ENCODE measurements at regions not wholly inside any gene's neighbourhood (a gene's known extent, or its start where the extent isn't known, plus 50 kb on each side); places are given as distances from the start of the nearest gene placed in this dataset.
"Not testable (repeated sequence)": the region's sequence is repeated elsewhere in the genome, so short reads cannot be mapped to it uniquely, and the experiment has no call there.

DNA sequence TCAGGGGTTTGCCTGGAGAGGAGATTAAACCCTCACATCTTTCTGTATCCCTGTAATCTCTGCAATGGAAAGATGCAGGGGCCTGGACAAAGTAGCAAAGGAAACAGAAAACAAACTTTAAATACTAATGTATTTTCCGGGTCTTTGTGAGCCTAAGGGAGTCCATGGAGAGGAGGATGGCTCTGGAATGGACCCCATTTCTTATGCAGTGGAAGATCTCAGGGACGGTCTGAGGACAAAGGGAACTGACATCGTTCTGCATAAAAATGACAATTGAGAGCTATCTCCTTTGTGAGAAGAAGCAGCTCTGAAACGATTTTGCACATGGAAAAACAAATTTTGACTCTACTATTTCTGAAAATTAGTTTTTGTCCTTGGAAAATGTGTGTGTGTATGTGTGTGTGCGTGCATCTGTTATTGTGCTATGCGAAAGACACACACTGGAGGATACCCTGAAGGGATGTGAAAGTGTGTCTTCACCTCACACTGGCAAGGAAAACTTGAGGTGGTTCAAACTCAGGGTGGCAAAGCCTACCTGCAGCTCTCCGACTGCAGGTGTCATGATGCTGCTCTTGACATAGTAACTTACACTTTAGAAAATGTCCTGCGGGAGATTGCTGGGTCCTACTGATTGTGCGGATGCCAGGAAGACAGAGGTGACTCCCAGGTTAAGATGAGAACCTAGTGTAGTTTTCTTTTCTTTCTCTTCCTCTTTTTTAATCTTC lies 126.4 kb upstream of the JADE1 start:
- peaks cover 10% of the 10 kb centered on the region for H3K9me3 Mint-ChIP-seq
- H3K36me3 Mint-ChIP-seq: no peaks in the 10 kb centered on the region
- H3K4me3 Mint-ChIP-seq: no peak overlapping the region
- peaks cover 10% of the 10 kb centered on the region for H3K4me1 Mint-ChIP-seq
- no peak for DNase-seq (ENCODE audit: low spot score in 2 of 2, unreplicated experiment in 2 of 2)
- H3K27ac Mint-ChIP-seq: peak overlapping the region; percentile 17
- TF ChIP-seq, protein P1, sequence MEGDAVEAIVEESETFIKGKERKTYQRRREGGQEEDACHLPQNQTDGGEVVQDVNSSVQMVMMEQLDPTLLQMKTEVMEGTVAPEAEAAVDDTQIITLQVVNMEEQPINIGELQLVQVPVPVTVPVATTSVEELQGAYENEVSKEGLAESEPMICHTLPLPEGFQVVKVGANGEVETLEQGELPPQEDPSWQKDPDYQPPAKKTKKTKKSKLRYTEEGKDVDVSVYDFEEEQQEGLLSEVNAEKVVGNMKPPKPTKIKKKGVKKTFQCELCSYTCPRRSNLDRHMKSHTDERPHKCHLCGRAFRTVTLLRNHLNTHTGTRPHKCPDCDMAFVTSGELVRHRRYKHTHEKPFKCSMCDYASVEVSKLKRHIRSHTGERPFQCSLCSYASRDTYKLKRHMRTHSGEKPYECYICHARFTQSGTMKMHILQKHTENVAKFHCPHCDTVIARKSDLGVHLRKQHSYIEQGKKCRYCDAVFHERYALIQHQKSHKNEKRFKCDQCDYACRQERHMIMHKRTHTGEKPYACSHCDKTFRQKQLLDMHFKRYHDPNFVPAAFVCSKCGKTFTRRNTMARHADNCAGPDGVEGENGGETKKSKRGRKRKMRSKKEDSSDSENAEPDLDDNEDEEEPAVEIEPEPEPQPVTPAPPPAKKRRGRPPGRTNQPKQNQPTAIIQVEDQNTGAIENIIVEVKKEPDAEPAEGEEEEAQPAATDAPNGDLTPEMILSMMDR (IDR thresholded peaks at IDR 0.05; ENCODE audit: unreplicated experiment): no peak
- H3K27me3 Mint-ChIP-seq (ENCODE audit: low read depth): no peaks in the 10 kb centered on the region

GRCh38 chr4:128676095-128676494 lies 133.4 kb upstream of the JADE1 start:
- H3K36me3 Mint-ChIP-seq: no peaks in the 10 kb centered on the region
- peaks cover 3% of the 10 kb centered on the region for H3K4me1 Mint-ChIP-seq
- H3K27me3 Mint-ChIP-seq (ENCODE audit: low read depth): no peaks in the 10 kb centered on the region
- no peak overlapping the region for H3K4me3 Mint-ChIP-seq
- no peak overlapping the region for H3K27ac Mint-ChIP-seq
- no peaks in the 10 kb centered on the region for H3K9me3 Mint-ChIP-seq
- TF ChIP-seq, protein P1 (IDR thresholded peaks at IDR 0.05; ENCODE audit: unreplicated experiment): no peak
- no peak for DNase-seq (ENCODE audit: low spot score in 2 of 2, unreplicated experiment in 2 of 2)

GRCh38 chr4:128675083-128675482 lies 134.4 kb upstream of the JADE1 start:
- TF ChIP-seq, protein P1 (IDR thresholded peaks at IDR 0.05; ENCODE audit: unreplicated experiment): no peak
- no peak overlapping the region for H3K27ac Mint-ChIP-seq
- H3K4me3 Mint-ChIP-seq: no peak overlapping the region
- no peaks in the 10 kb centered on the region for H3K36me3 Mint-ChIP-seq
- no peak for DNase-seq (ENCODE audit: low spot score in 2 of 2, unreplicated experiment in 2 of 2)
- H3K27me3 Mint-ChIP-seq (ENCODE audit: low read depth): no peaks in the 10 kb centered on the region
- peaks cover 3% of the 10 kb centered on the region for H3K4me1 Mint-ChIP-seq
- H3K9me3 Mint-ChIP-seq: no peaks in the 10 kb centered on the region

DNA sequence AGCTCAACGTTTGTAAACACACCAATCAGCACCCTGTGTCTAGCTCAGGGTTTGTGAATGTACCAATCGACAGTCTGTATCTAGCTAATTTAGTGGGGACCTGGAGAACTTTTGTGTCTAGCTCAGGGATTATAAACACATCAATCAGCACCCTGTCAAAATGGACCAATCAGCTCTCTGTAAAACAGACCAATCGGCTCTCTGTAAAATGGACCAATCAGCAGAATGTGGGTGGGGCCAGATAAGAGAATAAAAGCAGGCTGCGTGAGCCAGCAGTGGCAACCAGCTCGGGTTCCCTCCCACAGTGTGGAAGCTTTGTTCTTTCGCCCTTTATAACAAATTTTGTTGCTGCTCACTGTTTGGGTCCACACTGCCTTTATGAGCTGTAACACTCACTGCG lies 136.3 kb upstream of the JADE1 start:
- H3K27me3 Mint-ChIP-seq (ENCODE audit: low read depth); H3K36me3 Mint-ChIP-seq; H3K27ac Mint-ChIP-seq; H3K4me1 Mint-ChIP-seq; H3K9me3 Mint-ChIP-seq; H3K4me3 Mint-ChIP-seq; DNase-seq (ENCODE audit: low spot score in 2 of 2, unreplicated experiment in 2 of 2): not testable (repeated sequence)

DNA sequence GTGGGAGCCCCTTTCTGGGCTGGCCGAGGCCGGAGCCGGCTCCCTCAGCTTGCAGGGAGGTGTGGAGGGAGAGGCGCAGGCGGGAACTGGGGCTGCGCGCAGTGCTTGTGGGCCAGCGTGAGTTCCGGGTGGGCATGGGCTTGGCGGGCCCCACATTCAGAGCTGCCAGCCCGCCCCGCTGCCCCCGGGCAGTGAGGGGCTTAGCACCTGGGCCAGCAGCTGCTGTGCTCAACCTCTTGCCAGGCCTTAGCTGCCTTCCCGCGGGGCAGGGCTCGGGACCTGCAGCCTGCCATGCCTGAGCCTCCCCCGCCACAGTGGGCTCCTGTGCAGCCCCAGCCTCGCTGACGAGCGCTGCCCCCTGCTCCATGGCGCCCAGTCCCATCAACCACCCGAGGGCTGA lies 136.9 kb upstream of the JADE1 start:
- not testable (repeated sequence) for H3K4me1 Mint-ChIP-seq; H3K4me3 Mint-ChIP-seq; H3K36me3 Mint-ChIP-seq; H3K27ac Mint-ChIP-seq; H3K27me3 Mint-ChIP-seq (ENCODE audit: low read depth); DNase-seq (ENCODE audit: low spot score in 2 of 2, unreplicated experiment in 2 of 2); H3K9me3 Mint-ChIP-seq

GRCh38 chr4:128670513-128670912 lies 139.0 kb upstream of the JADE1 start:
- Mint-ChIP-seq H3K9me3 (peaks cover 9% of the 10 kb centered on the region), H3K36me3 (no peaks in the 10 kb centered on the region), H3K27me3 (ENCODE audit: low read depth) (no peaks in the 10 kb centered on the region), H3K27ac (no peak overlapping the region), H3K4me3 (no peak overlapping the region), H3K4me1 (no peaks in the 10 kb centered on the region)
- TF ChIP-seq, protein P1 (IDR thresholded peaks at IDR 0.05; ENCODE audit: unreplicated experiment): no peak
- DNase-seq (ENCODE audit: low spot score in 2 of 2, unreplicated experiment in 2 of 2): no peak

DNA sequence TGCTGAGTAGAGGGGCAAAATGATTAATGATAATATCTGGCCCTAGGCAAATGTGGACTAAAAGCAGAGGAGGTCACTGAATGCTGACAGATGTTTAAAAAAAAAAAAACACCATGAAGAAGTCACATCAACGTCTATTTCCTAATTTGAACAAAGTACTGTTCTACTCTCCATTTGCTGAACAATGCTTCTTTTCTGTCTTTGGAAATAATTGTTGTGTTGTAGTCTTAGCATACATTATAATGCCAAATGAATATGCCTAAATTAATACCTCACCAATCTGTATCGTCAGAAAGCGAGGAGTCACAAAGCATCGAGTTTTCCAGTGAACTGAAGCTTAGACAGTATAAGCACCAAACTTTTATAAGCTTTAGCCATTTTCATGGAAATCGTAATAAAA lies 140.9 kb upstream of the JADE1 start:
- DNase-seq (ENCODE audit: low spot score in 2 of 2, unreplicated experiment in 2 of 2): no peak
- Mint-ChIP-seq H3K4me1 (no peaks in the 10 kb centered on the region), H3K27me3 (ENCODE audit: low read depth) (no peaks in the 10 kb centered on the region), H3K27ac (no peak overlapping the region), H3K4me3 (no peak overlapping the region), H3K36me3 (no peaks in the 10 kb centered on the region), H3K9me3 (peaks cover 9% of the 10 kb centered on the region)
- TF ChIP-seq, protein P1 (IDR thresholded peaks at IDR 0.05; ENCODE audit: unreplicated experiment): no peak

All from mesothelial cell of epicardium (in vitro differentiated cells).